Stomach (tissue), 8 donors: ENCODE measurements at regions not wholly inside any gene's neighbourhood (a gene's known extent, or its start where the extent isn't known, plus 50 kb on each side); places are given as distances from the start of the nearest gene placed in this dataset.

Source experiments
- DNase-seq, 2 donors: peaks; one replicate each; pipeline versions ENCODE4 v3.0.0 to v3.0.0-alpha.2; 2013 to 2019
- H3K27ac ChIP-seq, 5 donors: fragments of 200-600 bp in 4 of 5; sonication (generic) in 4 of 5; one replicate each; pipeline ENCODE4 v1.5.1; 2013 to 2019; ENCODE audit warnings: mild to moderate bottlenecking in 1 of 5, moderate library complexity in 1 of 5
- H3K27me3 ChIP-seq, 3 donors: fragments of 200-600 bp; sonication (generic); one replicate each; pipeline ENCODE4 v1.5.1; 2017 to 2019; ENCODE audit warnings: mixed run types in 1 of 3
- H3K36me3 ChIP-seq, 4 donors: fragments of 200-600 bp; sonication (generic); 1 replicate in 3 of 4; 2 replicates in 1 of 4; pipeline ENCODE4 v1.5.1; 2016 to 2019
- H3K4me1 ChIP-seq, 4 donors: fragments of 200-600 bp; sonication (generic); one replicate each; pipeline ENCODE4 v1.5.1; 2016 to 2019
- H3K4me3 ChIP-seq, 4 donors: fragments of 200-600 bp; sonication (generic) in 3 of 4; one replicate each; pipeline ENCODE4 v1.5.1; 2016 to 2019; ENCODE audit warnings: mild to moderate bottlenecking in 1 of 4
- H3K9me3 ChIP-seq, 4 donors: fragments of 200-600 bp; sonication (generic); one replicate each; pipeline ENCODE4 v1.5.1; 2016 to 2019
- EP300 ChIP-seq: sonication (generic); formaldehyde crosslinking; IDR thresholded peaks from one replicate; pipeline ENCODE4 v1.6.1; 2017; ENCODE audit warnings: antibody characterized with exemption
- POLR2A ChIP-seq, 4 donors: fragments of 450-650 bp; IDR thresholded peaks; one replicate each; pipeline ENCODE4 v1.6.1; 2016; ENCODE audit warnings: antibody characterized with exemption in 4 of 4, control low read depth in 2 of 4, mild to moderate bottlenecking in 1 of 4, moderate library complexity in 1 of 4
- POLR2AphosphoS5 ChIP-seq, 3 donors: sonication (generic); formaldehyde crosslinking; IDR thresholded peaks; one replicate each; pipeline ENCODE4 v1.6.1; 2016; ENCODE audit warnings: antibody characterized with exemption in 3 of 3
- WGBS, 5 donors: extraction: QIAGEN DNeasy Blood & Tissue Kit in 3 of 5; methylation state at CpG; one replicate each; pipeline versions ENCODE4 v1.1.5 to v1.1.7; 2013 to 2018; 5-methylcytosine and 5-hydroxymethylcytosine counted together
- intact Hi-C: fragments of 100-400 bp; cut with DNase I; formaldehyde crosslinking; loops from one replicate; pipeline ENCODE4 v1.15.1; 2023; ENCODE audit warnings: low total_unique reads
- TF ChIP-seq, protein P1 (sequence below), 7 experiments: fragments of 450-650 bp in 4 of 7; fragments of 200-600 bp in 3 of 7; sonication (generic) in 3 of 7; IDR thresholded peaks; one replicate each; pipeline ENCODE4 v1.5.1; 2016 to 2019; ENCODE audit warnings: antibody characterized with exemption in 7 of 7, control low read depth in 2 of 7, mild to moderate bottlenecking in 1 of 7
- donor health status: healthy with polysubstance abuse.
- donor health status: Bipolar disorder and iron deficiency.
- donor health status: healthy.

DNA sequence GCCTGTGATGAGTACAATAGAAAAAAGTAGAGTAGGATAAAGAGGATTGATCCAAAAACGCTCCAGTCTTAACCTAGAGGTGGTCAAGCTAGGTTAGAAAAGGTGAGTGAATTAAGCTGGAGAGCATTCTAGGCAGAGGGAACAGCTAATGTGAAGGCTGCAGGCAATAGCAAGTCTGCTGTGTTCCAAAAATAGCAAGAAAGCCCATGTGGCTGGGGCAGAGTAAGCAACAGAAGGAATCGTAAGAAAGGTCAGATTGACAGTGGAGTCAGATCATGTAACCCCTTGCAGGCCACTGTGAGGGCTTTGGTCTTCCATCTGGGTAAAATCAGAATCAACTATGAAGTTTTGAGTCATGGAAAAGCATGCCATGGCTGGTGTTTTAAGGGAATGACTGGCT lies 155.0 kb downstream of the OPN5 start:
- Histone ChIP-seq H3K27ac (no peak overlapping the region), H3K36me3 (no peaks in the 10 kb centered on the region), H3K4me3 (no peak overlapping the region), H3K9me3 (no peaks in the 10 kb centered on the region), H3K27me3 (no peaks in the 10 kb centered on the region), H3K4me1 (no peaks in the 10 kb centered on the region)
- intact Hi-C loops, result no loop called here
- WGBS, 5 donors, result 53 to 70% (median 60%) methylated on average over 2 of the region's 2 CpGs
- TF ChIP-seq, protein P1, sequence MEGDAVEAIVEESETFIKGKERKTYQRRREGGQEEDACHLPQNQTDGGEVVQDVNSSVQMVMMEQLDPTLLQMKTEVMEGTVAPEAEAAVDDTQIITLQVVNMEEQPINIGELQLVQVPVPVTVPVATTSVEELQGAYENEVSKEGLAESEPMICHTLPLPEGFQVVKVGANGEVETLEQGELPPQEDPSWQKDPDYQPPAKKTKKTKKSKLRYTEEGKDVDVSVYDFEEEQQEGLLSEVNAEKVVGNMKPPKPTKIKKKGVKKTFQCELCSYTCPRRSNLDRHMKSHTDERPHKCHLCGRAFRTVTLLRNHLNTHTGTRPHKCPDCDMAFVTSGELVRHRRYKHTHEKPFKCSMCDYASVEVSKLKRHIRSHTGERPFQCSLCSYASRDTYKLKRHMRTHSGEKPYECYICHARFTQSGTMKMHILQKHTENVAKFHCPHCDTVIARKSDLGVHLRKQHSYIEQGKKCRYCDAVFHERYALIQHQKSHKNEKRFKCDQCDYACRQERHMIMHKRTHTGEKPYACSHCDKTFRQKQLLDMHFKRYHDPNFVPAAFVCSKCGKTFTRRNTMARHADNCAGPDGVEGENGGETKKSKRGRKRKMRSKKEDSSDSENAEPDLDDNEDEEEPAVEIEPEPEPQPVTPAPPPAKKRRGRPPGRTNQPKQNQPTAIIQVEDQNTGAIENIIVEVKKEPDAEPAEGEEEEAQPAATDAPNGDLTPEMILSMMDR (IDR thresholded peaks at IDR 0.05), result no peak
- TF ChIP-seq EP300 (no peak), POLR2AphosphoS5 (IDR thresholded peaks at IDR 0.05) (no peak), POLR2A (IDR thresholded peaks at IDR 0.05) (no peak)
- no peak for DNase-seq

- H3K4me3 ChIP-seq, result no peak overlapping the region
- WGBS, 5 donors, result 41 to 68% (median 60%) methylated on average over 6 of the region's 6 CpGs
- H3K36me3 ChIP-seq, result no peaks in the 10 kb centered on the region
- H3K9me3 ChIP-seq, result no peaks in the 10 kb centered on the region
- H3K27ac ChIP-seq, result no peak overlapping the region
- no peaks in the 10 kb centered on the region for H3K4me1 ChIP-seq
- intact Hi-C loops, result no loop called here
- DNase-seq, result no peak
- H3K27me3 ChIP-seq, result no peaks in the 10 kb centered on the region
- TF ChIP-seq, protein P1 (IDR thresholded peaks at IDR 0.05), result no peak
- TF ChIP-seq POLR2A (IDR thresholded peaks at IDR 0.05), result no peak
- TF ChIP-seq EP300, result no peak
- TF ChIP-seq POLR2AphosphoS5 (IDR thresholded peaks at IDR 0.05), result no peak
Observed at GRCh38 chr6:47934023-47934422, 152.2 kb downstream of the OPN5 start.

GRCh38 chr6:47932575-47932974 lies 150.7 kb downstream of the OPN5 start:
- H3K27ac ChIP-seq, result no peak overlapping the region
- 63 to 77% (median 68%) methylated on average over 4 of the region's 4 CpGs for WGBS, 5 donors
- no peaks in the 10 kb centered on the region for H3K9me3 ChIP-seq
- no peaks in the 10 kb centered on the region for H3K4me1 ChIP-seq
- H3K36me3 ChIP-seq, result no peaks in the 10 kb centered on the region
- no peaks in the 10 kb centered on the region for H3K27me3 ChIP-seq
- TF ChIP-seq EP300, result no peak
- intact Hi-C loops, result no loop called here
- no peak overlapping the region for H3K4me3 ChIP-seq
- DNase-seq, result no peak

DNA sequence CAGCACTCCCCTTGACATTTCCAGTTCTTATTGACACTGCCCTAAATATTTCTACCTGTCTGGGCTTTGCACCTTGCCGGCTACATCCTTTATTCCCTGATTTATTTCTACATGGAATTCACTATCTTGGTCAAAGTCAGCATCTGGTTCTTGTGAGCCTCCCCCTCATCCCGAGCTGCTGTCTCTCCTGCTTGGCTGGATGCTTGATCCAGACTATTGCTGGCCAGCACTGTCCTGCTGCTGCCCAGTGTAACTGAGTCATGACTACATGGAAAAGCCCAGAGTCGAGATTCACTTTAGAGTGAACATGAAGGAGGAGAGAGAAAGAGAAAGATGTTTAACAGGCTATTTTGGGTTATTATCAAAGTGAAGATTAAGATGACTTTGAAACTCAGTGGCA lies 142.2 kb downstream of the OPN5 start:
- no peaks in the 10 kb centered on the region for H3K27me3 ChIP-seq
- no peaks in the 10 kb centered on the region for H3K36me3 ChIP-seq
- DNase-seq, result no peak
- 57 to 70% (median 69%) methylated on average over 3 of the region's 3 CpGs for WGBS, 5 donors
- intact Hi-C loops, result no loop called here
- H3K4me1 ChIP-seq, result no peaks in the 10 kb centered on the region
- H3K4me3 ChIP-seq, result no peak overlapping the region
- no peak overlapping the region for H3K27ac ChIP-seq
- no peak for TF ChIP-seq EP300
- TF ChIP-seq POLR2A (IDR thresholded peaks at IDR 0.05), result no peak
- TF ChIP-seq, protein P1 (IDR thresholded peaks at IDR 0.05), result no peak
- TF ChIP-seq POLR2AphosphoS5 (IDR thresholded peaks at IDR 0.05), result no peak
- H3K9me3 ChIP-seq, result no peaks in the 10 kb centered on the region

DNA sequence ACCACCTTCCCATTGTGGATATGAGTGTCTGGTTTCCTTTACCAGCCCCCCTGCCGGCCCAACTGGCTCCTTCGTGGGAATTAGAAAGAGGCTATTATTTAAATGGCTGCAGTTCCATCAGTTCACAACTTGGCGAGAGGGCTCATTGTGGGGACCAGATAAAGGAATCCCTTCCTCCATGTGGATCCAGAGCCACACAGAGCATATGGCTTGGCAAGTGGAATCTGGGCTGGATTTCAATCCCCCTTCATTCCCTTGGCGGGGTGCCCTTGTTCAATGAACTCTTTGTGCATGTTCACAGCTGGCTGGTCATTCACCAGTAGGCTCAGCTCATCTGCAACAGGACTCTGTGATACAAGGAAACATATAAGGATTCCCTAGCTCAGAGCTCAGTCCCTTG lies 140.6 kb downstream of the OPN5 start:
- Histone ChIP-seq H3K27me3 (no peaks in the 10 kb centered on the region), H3K9me3 (no peaks in the 10 kb centered on the region), H3K27ac (no peak overlapping the region), H3K4me1 (no peaks in the 10 kb centered on the region), H3K36me3 (no peaks in the 10 kb centered on the region), H3K4me3 (no peak overlapping the region)
- TF ChIP-seq EP300, result no peak
- TF ChIP-seq, protein P1 (IDR thresholded peaks at IDR 0.05), result no peak
- TF ChIP-seq POLR2A (IDR thresholded peaks at IDR 0.05), result no peak
- no peak for TF ChIP-seq POLR2AphosphoS5 (IDR thresholded peaks at IDR 0.05)
- intact Hi-C loops, result no loop called here
- DNase-seq, result peak in 1 of 2 donors; percentile 63
- WGBS, 5 donors, result 58 to 68% (median 65%) methylated on average over 4 of the region's 4 CpGs
